ENCODE measurements at regions not wholly inside any gene's neighbourhood (a gene's known extent, or its start where the extent isn't known, plus 50 kb on each side); places are given as distances from the start of the nearest gene placed in this dataset.

- no peak overlapping the region for H3K27ac ChIP-seq
- H3K27me3 ChIP-seq (replicated peaks; ENCODE audit: insufficient read depth), result no peaks in the 10 kb centered on the region
- H3K4me1 ChIP-seq (ENCODE audit: control insufficient read depth in 1 of 2, low read depth in 2 of 2), result no peaks in the 10 kb centered on the region
- H3K4me3 ChIP-seq, result no peak overlapping the region
- ATAC-seq (ENCODE audit: insufficient number of reproducible peaks, low FRiP score, low read depth) (no peak), DNase-seq (ENCODE audit: low spot score) (no peak)
- H3K9me3 ChIP-seq, result no peaks in the 10 kb centered on the region
- TF ChIP-seq, protein P1, sequence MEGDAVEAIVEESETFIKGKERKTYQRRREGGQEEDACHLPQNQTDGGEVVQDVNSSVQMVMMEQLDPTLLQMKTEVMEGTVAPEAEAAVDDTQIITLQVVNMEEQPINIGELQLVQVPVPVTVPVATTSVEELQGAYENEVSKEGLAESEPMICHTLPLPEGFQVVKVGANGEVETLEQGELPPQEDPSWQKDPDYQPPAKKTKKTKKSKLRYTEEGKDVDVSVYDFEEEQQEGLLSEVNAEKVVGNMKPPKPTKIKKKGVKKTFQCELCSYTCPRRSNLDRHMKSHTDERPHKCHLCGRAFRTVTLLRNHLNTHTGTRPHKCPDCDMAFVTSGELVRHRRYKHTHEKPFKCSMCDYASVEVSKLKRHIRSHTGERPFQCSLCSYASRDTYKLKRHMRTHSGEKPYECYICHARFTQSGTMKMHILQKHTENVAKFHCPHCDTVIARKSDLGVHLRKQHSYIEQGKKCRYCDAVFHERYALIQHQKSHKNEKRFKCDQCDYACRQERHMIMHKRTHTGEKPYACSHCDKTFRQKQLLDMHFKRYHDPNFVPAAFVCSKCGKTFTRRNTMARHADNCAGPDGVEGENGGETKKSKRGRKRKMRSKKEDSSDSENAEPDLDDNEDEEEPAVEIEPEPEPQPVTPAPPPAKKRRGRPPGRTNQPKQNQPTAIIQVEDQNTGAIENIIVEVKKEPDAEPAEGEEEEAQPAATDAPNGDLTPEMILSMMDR (IDR thresholded peaks at IDR 0.05), result no peak
- no peaks in the 10 kb centered on the region for H3K36me3 ChIP-seq
Observed at GRCh38 chr3:105274958-105275357, 91.8 kb upstream of the ALCAM start.

GRCh38 chr3:105277656-105278055 is 89.1 kb upstream of the ALCAM start:
- Histone ChIP-seq H3K36me3 (no peaks in the 10 kb centered on the region), H3K27ac (no peak overlapping the region), H3K27me3 (replicated peaks; ENCODE audit: insufficient read depth) (no peaks in the 10 kb centered on the region), H3K4me3 (no peak overlapping the region), H3K9me3 (no peaks in the 10 kb centered on the region), H3K4me1 (ENCODE audit: control insufficient read depth in 1 of 2, low read depth in 2 of 2) (no peaks in the 10 kb centered on the region)
- DNase-seq (ENCODE audit: low spot score), result no peak
- ATAC-seq (ENCODE audit: insufficient number of reproducible peaks, low FRiP score, low read depth), result no peak
- TF ChIP-seq, protein P1 (IDR thresholded peaks at IDR 0.05), result no peak

DNA sequence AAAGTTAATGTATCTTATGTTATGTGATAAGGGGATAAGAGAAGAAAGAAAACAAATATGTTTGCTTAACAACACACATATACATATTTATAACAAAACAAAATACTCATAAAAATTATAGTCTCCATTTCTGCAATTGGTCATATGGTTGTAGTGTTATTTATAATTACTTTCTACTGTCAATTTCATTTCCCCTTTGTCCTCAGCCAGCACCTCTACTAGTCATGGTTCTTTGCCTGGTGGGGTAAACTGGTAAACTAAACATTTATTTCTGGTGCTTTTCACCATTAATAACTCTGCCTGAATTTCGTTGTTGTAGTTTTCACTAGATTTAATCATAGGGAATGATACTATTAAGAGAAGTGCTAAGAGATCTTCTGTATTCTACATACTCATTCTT is 88.0 kb upstream of the ALCAM start:
- Histone ChIP-seq H3K36me3 (no peaks in the 10 kb centered on the region), H3K27me3 (replicated peaks; ENCODE audit: insufficient read depth) (no peaks in the 10 kb centered on the region), H3K9me3 (no peaks in the 10 kb centered on the region), H3K27ac (no peak overlapping the region), H3K4me3 (no peak overlapping the region), H3K4me1 (ENCODE audit: control insufficient read depth in 1 of 2, low read depth in 2 of 2) (no peaks in the 10 kb centered on the region)
- TF ChIP-seq, protein P1 (IDR thresholded peaks at IDR 0.05), result no peak
- DNase-seq (ENCODE audit: low spot score), result no peak
- ATAC-seq (ENCODE audit: insufficient number of reproducible peaks, low FRiP score, low read depth), result no peak

DNA sequence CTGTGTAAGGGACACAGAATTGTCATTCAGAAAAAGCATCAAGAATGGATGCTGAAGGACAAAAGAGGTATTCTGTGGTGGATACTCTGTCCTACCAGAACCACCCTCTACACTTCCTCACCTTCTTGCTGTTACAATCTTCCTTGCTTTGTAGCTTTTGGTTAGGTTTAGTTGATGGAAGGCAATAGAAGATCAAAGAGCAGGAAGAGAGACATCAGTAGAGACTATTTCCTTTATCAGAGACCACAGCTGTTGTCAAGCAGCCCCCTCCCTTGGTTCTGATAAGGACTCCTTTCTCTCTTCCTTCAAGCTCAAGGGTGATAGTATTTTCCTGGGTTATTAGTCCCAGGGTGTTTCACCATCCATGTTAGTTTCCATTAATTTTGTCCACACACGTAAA is 84.7 kb upstream of the ALCAM start:
- DNase-seq (ENCODE audit: low spot score) (no peak), ATAC-seq (ENCODE audit: insufficient number of reproducible peaks, low FRiP score, low read depth) (no peak)
- TF ChIP-seq, protein P1 (IDR thresholded peaks at IDR 0.05), result no peak
- no peaks in the 10 kb centered on the region for H3K36me3 ChIP-seq
- no peak overlapping the region for H3K4me3 ChIP-seq
- H3K4me1 ChIP-seq (ENCODE audit: control insufficient read depth in 1 of 2, low read depth in 2 of 2), result no peaks in the 10 kb centered on the region
- H3K27ac ChIP-seq, result no peak overlapping the region
- H3K27me3 ChIP-seq (replicated peaks; ENCODE audit: insufficient read depth), result no peaks in the 10 kb centered on the region
- no peaks in the 10 kb centered on the region for H3K9me3 ChIP-seq

DNA sequence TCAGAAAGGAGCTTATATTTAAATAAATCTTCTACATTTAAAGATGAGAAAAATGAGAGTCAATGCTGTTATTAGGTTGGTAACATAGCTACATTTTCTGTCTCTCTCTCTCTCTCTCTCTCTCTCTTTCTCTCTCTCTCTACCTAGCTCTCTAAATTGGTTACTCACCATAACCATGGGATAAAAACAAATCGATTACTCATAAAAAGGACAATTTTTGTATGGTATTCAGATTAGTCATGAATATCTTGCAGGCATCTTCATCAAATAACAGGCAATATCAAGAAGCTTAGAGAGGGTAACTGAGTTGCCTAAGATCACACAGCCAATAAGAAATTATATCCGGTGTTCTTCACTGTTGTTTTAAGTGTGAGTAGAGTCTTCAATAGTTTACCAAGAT is 81.8 kb upstream of the ALCAM start:
- Histone ChIP-seq H3K4me3 (no peak overlapping the region), H3K27ac (no peak overlapping the region), H3K4me1 (ENCODE audit: control insufficient read depth in 1 of 2, low read depth in 2 of 2) (no peaks in the 10 kb centered on the region), H3K9me3 (no peaks in the 10 kb centered on the region), H3K36me3 (no peaks in the 10 kb centered on the region), H3K27me3 (replicated peaks; ENCODE audit: insufficient read depth) (no peaks in the 10 kb centered on the region)
- ATAC-seq (ENCODE audit: insufficient number of reproducible peaks, low FRiP score, low read depth) (no peak), DNase-seq (ENCODE audit: low spot score) (no peak)
- TF ChIP-seq, protein P1 (IDR thresholded peaks at IDR 0.05), result no peak

Measured in thoracic aorta (tissue), 2 donors.